GM12878 (cell line): ENCODE measurements at regions not wholly inside any gene's neighbourhood (a gene's known extent, or its start where the extent isn't known, plus 50 kb on each side); places are given as distances from the start of the nearest gene placed in this dataset.

Experiments used
- ATAC-seq: fragments of 200-7000 bp; cut with Tn5 transposase; 3 replicates; pipeline ENCODE4 v1.9.1; 2020; ENCODE audit warnings: mild to moderate bottlenecking, moderate library complexity
- BruUV-seq: library from RNA; stranded (reverse); fragments of 400-500 nt; replicated peaks from 2 replicates; lab custom pipeline; 2021; lab: Mats Ljungman, UMichigan
- CTCF ChIA-PET: fragments of 300-600 bp; sonication (Branson Sonifier 250); formaldehyde crosslinking; extraction: SDS; loops from one replicate; lab custom pipeline; 2021; ENCODE audit warnings: inconsistent platforms; lab: Yijun Ruan, JAX
- POLR2A ChIA-PET: fragments of 350-600 bp; formaldehyde crosslinking; extraction: SDS; loops from one replicate; lab custom pipeline; 2021; ENCODE audit warnings: inconsistent platforms; lab: Charles Lee
- RAD21 ChIA-PET: fragments of 300-600 bp; sonication (Branson Sonifier 250); formaldehyde crosslinking; loops from one replicate; lab custom pipeline; 2023; ENCODE audit warnings: antibody characterized with exemption; ENCODE audit not compliant: unreplicated experiment; lab: Charles Lee
- SMC1A ChIA-PET: fragments of 300-600 bp; sonication (Branson Sonifier 250); formaldehyde crosslinking; loops from one replicate; lab custom pipeline; 2023; ENCODE audit not compliant: unreplicated experiment, uncharacterized antibody; lab: Charles Lee
- DNase-seq: peaks from one replicate; pipeline ENCODE4 v3.0.0-alpha.2; 2011; ENCODE audit warnings: low read depth, low spot score
- FAIRE-seq: peaks from 3 replicates; lab custom pipeline; 2011; peaks lifted over from hg19 to GRCh38; lab: Jason Lieb, UNC
- H2AFZ ChIP-seq: 2 replicates; pipeline ENCODE4 v1.6.0; 2011; ENCODE audit warnings: low read depth, low read length, control low read depth; ENCODE audit not compliant: control insufficient read depth
- H3K27ac ChIP-seq: 2 replicates; pipeline ENCODE4 v1.5.1; 2011; ENCODE audit warnings: control low read depth; ENCODE audit not compliant: control insufficient read depth, insufficient read depth
- H3K27me3 ChIP-seq, 2 experiments: replicated peaks in 1 of 2; 2 replicates each; pipeline versions ENCODE4 v1.6.0 to v1.6.1; 2011; ENCODE audit warnings: low read length in 1 of 2; ENCODE audit not compliant: control insufficient read depth in 2 of 2, insufficient read depth in 2 of 2
- H3K36me3 ChIP-seq, 2 experiments: 2 replicates each; pipeline ENCODE4 v1.5.1; 2011; ENCODE audit warnings: low read length in 1 of 2; ENCODE audit not compliant: control insufficient read depth in 2 of 2, insufficient read depth in 2 of 2
- H3K4me1 ChIP-seq: 2 replicates; pipeline ENCODE4 v1.6.1; 2011; ENCODE audit warnings: mild to moderate bottlenecking, low read length, moderate library complexity, mixed read lengths; ENCODE audit not compliant: control insufficient read depth, insufficient read depth
- H3K4me2 ChIP-seq: 2 replicates; pipeline ENCODE4 v1.6.0; 2011; ENCODE audit warnings: control low read depth; ENCODE audit not compliant: control insufficient read depth, insufficient read depth
- H3K4me3 ChIP-seq: fragments of 200-600 bp; sonication (generic); 2 replicates; pipeline ENCODE4 v1.5.1; 2016
- H3K79me2 ChIP-seq: 2 replicates; pipeline ENCODE4 v1.6.0; 2011; ENCODE audit warnings: low read length; ENCODE audit not compliant: control insufficient read depth, insufficient read depth
- H3K9ac ChIP-seq: 2 replicates; pipeline ENCODE4 v1.8.0; 2011; ENCODE audit warnings: low read length, control low read depth, mixed read lengths; ENCODE audit not compliant: control insufficient read depth, insufficient read depth
- H3K9me3 ChIP-seq: replicated peaks from 3 replicates; pipeline ENCODE4 v1.5.1; 2011; ENCODE audit warnings: mild to moderate bottlenecking, low read length; ENCODE audit not compliant: control insufficient read depth, insufficient read depth
- H4K20me1 ChIP-seq: 2 replicates; pipeline ENCODE4 v1.6.0; 2011; ENCODE audit not compliant: control insufficient read depth, insufficient read depth
- GATAD2B ChIP-seq: fragments of 450-650 bp; conservative IDR thresholded peaks from 2 replicates; pipeline ENCODE4 v1.6.1; 2017; ENCODE audit warnings: low read depth, mild to moderate bottlenecking, moderate library complexity
- IRF4 ChIP-seq: IDR thresholded peaks from 2 replicates; pipeline ENCODE4 v1.6.1; 2011; ENCODE audit warnings: low read depth, low read length
- JUNB ChIP-seq: IDR thresholded peaks from 2 replicates; pipeline ENCODE4 v1.6.1; 2016; ENCODE audit warnings: antibody characterized with exemption, mild to moderate bottlenecking
- NR2C1 ChIP-seq: fragments of 450-650 bp; IDR thresholded peaks from 2 replicates; pipeline ENCODE4 v1.6.1; 2017; ENCODE audit warnings: antibody characterized with exemption, mild to moderate bottlenecking, moderate library complexity
- SMAD5 ChIP-seq: IDR thresholded peaks from 2 replicates; pipeline ENCODE4 v1.6.1; 2016; ENCODE audit warnings: antibody characterized with exemption, low read depth
- STAT3 ChIP-seq: IDR thresholded peaks from 2 replicates; pipeline ENCODE4 v1.6.1; 2011; ENCODE audit warnings: low read depth, low read length, improper control_type of control experiment
- ZNF622 ChIP-seq: fragments of 450-650 bp; IDR thresholded peaks from 2 replicates; pipeline ENCODE4 v1.6.1; 2017; ENCODE audit warnings: mild to moderate bottlenecking, inconsistent platforms
- WGBS: methylation state at CpG from one replicate; pipeline ENCODE4 v1.1.6; 2016; ENCODE audit warnings: low lambda C conversion rate; ENCODE audit not compliant: insufficient replicate concordance, insufficient coverage; ENCODE audit errors: missing lambda C conversion rate; 5-methylcytosine and 5-hydroxymethylcytosine counted together
- in situ Hi-C: fragments of 300-500 bp; cut with MboI; formaldehyde crosslinking; loops from 9 replicates; pipeline ENCODE4 v1.14.3; 2018; ENCODE audit warnings: mixed read lengths
- intact Hi-C: fragments of 100-400 bp; cut with micrococcal nuclease; formaldehyde crosslinking; loops from one replicate; pipeline ENCODE4 v1.14.2; 2022; ENCODE audit not compliant: unreplicated experiment
- TF ChIP-seq, protein P1 (sequence below): fragments of 450-650 bp; IDR thresholded peaks from 2 replicates; pipeline ENCODE4 v1.6.1; 2017; ENCODE audit warnings: low read depth, mild to moderate bottlenecking, moderate library complexity
- TF ChIP-seq, protein P2 (sequence below): fragments of 450-650 bp; IDR thresholded peaks from 2 replicates; pipeline ENCODE4 v1.6.1; 2017; ENCODE audit warnings: mild to moderate bottlenecking

- no peak for FAIRE-seq
These were observed 422.0 kb downstream of the CDC14C start for GRCh38 chr7:49346195-49346899.

More at GRCh38 chr7:49346195-49346899, 422.0 kb downstream of the CDC14C start:
- Histone ChIP-seq H3K79me2 (no peaks in the 10 kb centered on the region), H3K4me1 (no peaks in the 10 kb centered on the region), H3K27me3 (no peaks in the 10 kb centered on the region), H3K27ac (no peak overlapping the region), H3K9ac (no peak overlapping the region), H3K36me3 (no peaks in the 10 kb centered on the region), H4K20me1 (no peaks in the 10 kb centered on the region), H3K4me3 (no peak overlapping the region)
- SMC1A ChIA-PET: no interaction called here
- intact Hi-C loops: no loop called here
- BruUV-seq: no TSS peak
- DNase-seq (no peak), ATAC-seq (no peak)
- RAD21 ChIA-PET: no interaction called here
- in situ Hi-C loops: no loop called here
- POLR2A ChIA-PET: no interaction called here
- CTCF ChIA-PET: no interaction called here
- TF ChIP-seq, protein P1, sequence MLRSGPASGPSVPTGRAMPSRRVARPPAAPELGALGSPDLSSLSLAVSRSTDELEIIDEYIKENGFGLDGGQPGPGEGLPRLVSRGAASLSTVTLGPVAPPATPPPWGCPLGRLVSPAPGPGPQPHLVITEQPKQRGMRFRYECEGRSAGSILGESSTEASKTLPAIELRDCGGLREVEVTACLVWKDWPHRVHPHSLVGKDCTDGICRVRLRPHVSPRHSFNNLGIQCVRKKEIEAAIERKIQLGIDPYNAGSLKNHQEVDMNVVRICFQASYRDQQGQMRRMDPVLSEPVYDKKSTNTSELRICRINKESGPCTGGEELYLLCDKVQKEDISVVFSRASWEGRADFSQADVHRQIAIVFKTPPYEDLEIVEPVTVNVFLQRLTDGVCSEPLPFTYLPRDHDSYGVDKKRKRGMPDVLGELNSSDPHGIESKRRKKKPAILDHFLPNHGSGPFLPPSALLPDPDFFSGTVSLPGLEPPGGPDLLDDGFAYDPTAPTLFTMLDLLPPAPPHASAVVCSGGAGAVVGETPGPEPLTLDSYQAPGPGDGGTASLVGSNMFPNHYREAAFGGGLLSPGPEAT: no peak
- TF ChIP-seq, protein P2, sequence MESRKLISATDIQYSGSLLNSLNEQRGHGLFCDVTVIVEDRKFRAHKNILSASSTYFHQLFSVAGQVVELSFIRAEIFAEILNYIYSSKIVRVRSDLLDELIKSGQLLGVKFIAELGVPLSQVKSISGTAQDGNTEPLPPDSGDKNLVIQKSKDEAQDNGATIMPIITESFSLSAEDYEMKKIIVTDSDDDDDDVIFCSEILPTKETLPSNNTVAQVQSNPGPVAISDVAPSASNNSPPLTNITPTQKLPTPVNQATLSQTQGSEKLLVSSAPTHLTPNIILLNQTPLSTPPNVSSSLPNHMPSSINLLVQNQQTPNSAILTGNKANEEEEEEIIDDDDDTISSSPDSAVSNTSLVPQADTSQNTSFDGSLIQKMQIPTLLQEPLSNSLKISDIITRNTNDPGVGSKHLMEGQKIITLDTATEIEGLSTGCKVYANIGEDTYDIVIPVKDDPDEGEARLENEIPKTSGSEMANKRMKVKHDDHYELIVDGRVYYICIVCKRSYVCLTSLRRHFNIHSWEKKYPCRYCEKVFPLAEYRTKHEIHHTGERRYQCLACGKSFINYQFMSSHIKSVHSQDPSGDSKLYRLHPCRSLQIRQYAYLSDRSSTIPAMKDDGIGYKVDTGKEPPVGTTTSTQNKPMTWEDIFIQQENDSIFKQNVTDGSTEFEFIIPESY: no peak
- TF ChIP-seq GATAD2B: no peak
- TF ChIP-seq JUNB: no peak
- TF ChIP-seq STAT3: no peak
- TF ChIP-seq NR2C1: no peak
- no peak for TF ChIP-seq SMAD5
- TF ChIP-seq IRF4: no peak
- TF ChIP-seq ZNF622: no peak
- TF ChIP-seq, all 136 proteins: peak for 0
- Histone ChIP-seq H3K9me3 (no peaks in the 10 kb centered on the region), H2AFZ (no peak overlapping the region), H3K4me2 (no peak overlapping the region)
- 0% methylated on average over 1 of the region's 1 CpG for WGBS
